ENCODE measurements at regions not wholly inside any gene's neighbourhood (a gene's known extent, or its start where the extent isn't known, plus 50 kb on each side); places are given as distances from the start of the nearest gene placed in this dataset.
"Not testable (repeated sequence)": the region's sequence is repeated elsewhere in the genome, so short reads cannot be mapped to it uniquely, and the experiment has no call there.

GRCh38 chr16:48059190-48059589, 96.6 kb downstream of the ABCC12 start:
- not testable (repeated sequence) for TF ChIP-seq POLR2A, CTCF (IDR thresholded peaks at IDR 0.05)
